H1 (cell line): ENCODE measurements at regions not wholly inside any gene's neighbourhood (a gene's known extent, or its start where the extent isn't known, plus 50 kb on each side); places are given as distances from the start of the nearest gene placed in this dataset.

Experiments
- CTCF ChIA-PET: fragments of 300-600 bp; sonication (Branson Sonifier 250); formaldehyde crosslinking; loops from one replicate; lab custom pipeline; 2021; ENCODE audit not compliant: partially characterized antibody; lab: Charles Lee
- POLR2A ChIA-PET: fragments of 300-600 bp; sonication (Branson Sonifier 250); formaldehyde crosslinking; loops from one replicate; lab custom pipeline; 2021; ENCODE audit warnings: inconsistent platforms; ENCODE audit not compliant: partially characterized antibody; lab: Charles Lee
- DNase-seq, 2 experiments: peaks; one replicate each; pipeline versions ENCODE4 v3.0.0 to v3.0.0-alpha.2; 2010 to 2022; ENCODE audit warnings: low spot score in 2 of 2, low read depth in 1 of 2, mixed read lengths in 1 of 2
- FAIRE-seq: peaks from 2 replicates; lab custom pipeline; 2011; peaks lifted over from hg19 to GRCh38; lab: Jason Lieb, UNC
- H2AFZ ChIP-seq: 2 replicates; pipeline ENCODE4 v1.8.1; 2012; ENCODE audit warnings: low read length, inconsistent platforms
- H2AK5ac ChIP-seq: 2 replicates; pipeline ENCODE4 v1.6.1; 2013; ENCODE audit warnings: low read depth, low read length
- H2BK120ac ChIP-seq: replicated peaks from 2 replicates; pipeline ENCODE3; 2013; ENCODE audit warnings: low read depth, low read length, inconsistent platforms
- H2BK12ac ChIP-seq: 2 replicates; pipeline ENCODE4 v1.6.1; 2013; ENCODE audit warnings: low read depth, low read length
- H2BK15ac ChIP-seq: 2 replicates; pipeline ENCODE4 v1.6.1; 2013; ENCODE audit warnings: low read length
- H2BK20ac ChIP-seq: 2 replicates; pipeline ENCODE4 v1.6.1; 2013; ENCODE audit warnings: low read length
- H2BK5ac ChIP-seq: 2 replicates; pipeline ENCODE4 v1.6.1; 2013; ENCODE audit warnings: low read depth, low read length
- H3K14ac ChIP-seq: 2 replicates; pipeline ENCODE4 v1.6.1; 2013; ENCODE audit warnings: inconsistent platforms; ENCODE audit not compliant: insufficient read length
- H3K18ac ChIP-seq: 2 replicates; pipeline ENCODE4 v1.6.1; 2013; ENCODE audit warnings: low read length; ENCODE audit errors: extremely low read depth
- H3K23ac ChIP-seq: 2 replicates; pipeline ENCODE4 v1.6.1; 2013; ENCODE audit warnings: inconsistent platforms; ENCODE audit not compliant: insufficient read length
- H3K23me2 ChIP-seq: 2 replicates; pipeline ENCODE4 v1.6.1; 2013; ENCODE audit warnings: low read depth, low read length
- H3K27ac ChIP-seq: 2 replicates; pipeline ENCODE4 v1.6.1; 2011; ENCODE audit warnings: low read depth, low read length, inconsistent platforms
- H3K27me3 ChIP-seq, 4 experiments: replicated peaks in 1 of 4; 1 replicate in 1 of 4; 2 replicates in 3 of 4; pipeline versions ENCODE4 v1.6.1 to v1.8.1; 2011 to 2013; ENCODE audit warnings: low read length in 3 of 4, mild to moderate bottlenecking in 3 of 4, inconsistent platforms in 2 of 4, mixed read lengths in 2 of 4, moderate library complexity in 1 of 4; ENCODE audit not compliant: control insufficient read depth in 3 of 4, insufficient read depth in 3 of 4; ENCODE audit errors: extremely low read depth in 1 of 4
- H3K36me3 ChIP-seq, 4 experiments: 2 replicates each; pipeline versions ENCODE4 v1.6.1 to v1.8.1; 2011 to 2013; ENCODE audit warnings: mild to moderate bottlenecking in 4 of 4, low read length in 3 of 4, moderate library complexity in 2 of 4, control low read depth in 1 of 4, inconsistent platforms in 1 of 4; ENCODE audit not compliant: insufficient read depth in 4 of 4, control insufficient read depth in 2 of 4
- H3K4ac ChIP-seq: replicated peaks from 2 replicates; pipeline ENCODE3; 2013; ENCODE audit warnings: low read length, low read depth, mixed read lengths, inconsistent platforms; ENCODE audit not compliant: insufficient read length
- H3K4me1 ChIP-seq, 4 experiments: replicated peaks in 1 of 4; 1 replicate in 1 of 4; 2 replicates in 3 of 4; pipeline versions ENCODE4 v1.6.1 to v1.8.1; 2011 to 2013; ENCODE audit warnings: low read length in 3 of 4, inconsistent platforms in 2 of 4, mixed read lengths in 1 of 4; ENCODE audit not compliant: insufficient read depth in 4 of 4, control insufficient read depth in 3 of 4
- H3K4me2 ChIP-seq, 2 experiments: 2 replicates each; pipeline versions ENCODE4 v1.6.1 to v1.8.1; 2011 to 2013; ENCODE audit warnings: low read depth in 2 of 2, low read length in 2 of 2, control low read depth in 1 of 2, inconsistent platforms in 1 of 2, mild to moderate bottlenecking in 1 of 2; ENCODE audit not compliant: insufficient read depth in 1 of 2
- H3K4me3 ChIP-seq, 4 experiments: fragments of 200-600, 300-600 bp in 1 of 4; sonication (generic), shearing (Covaris generic), sonication (Bioruptor Twin) in 1 of 4; 2 replicates each; pipeline versions ENCODE4 v1.5.1 to v1.8.1; 2011 to 2016; ENCODE audit warnings: low read length in 4 of 4, low read depth in 3 of 4, control low read depth in 2 of 4, inconsistent platforms in 2 of 4, mild to moderate bottlenecking in 2 of 4, mixed read lengths in 1 of 4, moderate library complexity in 1 of 4; ENCODE audit not compliant: insufficient read depth in 2 of 4; ENCODE audit errors: extremely low read depth in 1 of 4
- H3K56ac ChIP-seq: replicated peaks from 2 replicates; pipeline ENCODE3; 2013; ENCODE audit warnings: low read depth, mild to moderate bottlenecking, mixed read lengths, low read length, inconsistent platforms; ENCODE audit not compliant: insufficient read length
- H3K79me1 ChIP-seq: 2 replicates; pipeline ENCODE4 v1.6.1; 2013; ENCODE audit warnings: low read depth, low read length, control low read depth
- H3K79me2 ChIP-seq, 2 experiments: 2 replicates each; pipeline versions ENCODE4 v1.6.1 to v1.8.1; 2012 to 2013; ENCODE audit warnings: low read length in 2 of 2, mild to moderate bottlenecking in 2 of 2, inconsistent platforms in 1 of 2; ENCODE audit not compliant: insufficient read depth in 2 of 2, control insufficient read depth in 1 of 2
- H3K9ac ChIP-seq, 4 experiments: replicated peaks in 1 of 4; 1 replicate in 1 of 4; 2 replicates in 3 of 4; pipeline versions ENCODE4 v1.6.1 to v1.8.1; 2011 to 2013; ENCODE audit warnings: low read depth in 3 of 4, low read length in 3 of 4, control low read depth in 2 of 4, mild to moderate bottlenecking in 2 of 4, moderate library complexity in 2 of 4, inconsistent platforms in 1 of 4; ENCODE audit errors: extremely low read depth in 1 of 4
- H3K9me3 ChIP-seq, 2 experiments: 2 replicates each; pipeline versions ENCODE4 v1.6.1 to v1.8.1; 2012 to 2013; ENCODE audit warnings: mild to moderate bottlenecking in 2 of 2, moderate library complexity in 2 of 2, control low read depth in 1 of 2, inconsistent platforms in 1 of 2, low read depth in 1 of 2, low read length in 1 of 2, mixed read lengths in 1 of 2; ENCODE audit not compliant: insufficient read depth in 2 of 2
- H4K20me1 ChIP-seq, 2 experiments: replicated peaks in 1 of 2; 2 replicates each; pipeline versions ENCODE3 to v1.8.1; 2011 to 2013; ENCODE audit warnings: inconsistent platforms in 2 of 2, low read length in 2 of 2, mild to moderate bottlenecking in 1 of 2; ENCODE audit not compliant: insufficient read depth in 2 of 2, control insufficient read depth in 1 of 2
- H4K5ac ChIP-seq: 2 replicates; pipeline ENCODE4 v1.6.1; 2013; ENCODE audit warnings: low read length, low read depth, mixed read lengths, inconsistent platforms; ENCODE audit not compliant: insufficient read length
- H4K8ac ChIP-seq: 2 replicates; pipeline ENCODE4 v1.8.0; 2013; ENCODE audit warnings: mild to moderate bottlenecking, moderate library complexity, low read length, inconsistent platforms; ENCODE audit not compliant: insufficient read depth; ENCODE audit errors: extremely low read depth
- H4K91ac ChIP-seq: replicated peaks from 2 replicates; pipeline ENCODE3; 2013; ENCODE audit warnings: low read length, mixed read lengths, inconsistent platforms; ENCODE audit not compliant: insufficient read length
- CTBP2 ChIP-seq: IDR thresholded peaks from 2 replicates; pipeline ENCODE4 v1.7.0; 2011; ENCODE audit warnings: borderline replicate concordance, mild to moderate bottlenecking, moderate library complexity, mixed read lengths, low read length; ENCODE audit not compliant: insufficient read depth, insufficient read length
- EP300 ChIP-seq, 2 experiments: IDR thresholded peaks; 1 replicate in 1 of 2; 2 replicates in 1 of 2; pipeline ENCODE4 v1.6.1; 2011 to 2012; ENCODE audit warnings: low read depth in 2 of 2, low read length in 2 of 2, mild to moderate bottlenecking in 2 of 2, borderline replicate concordance in 1 of 2, inconsistent platforms in 1 of 2, moderate library complexity in 1 of 2
- JUND ChIP-seq: IDR thresholded peaks from 2 replicates; pipeline ENCODE4 v1.6.1; 2011; ENCODE audit warnings: mild to moderate bottlenecking, improper control_type of control experiment, low read length
- TAF7 ChIP-seq: optimal IDR thresholded peaks from 2 replicates; pipeline ENCODE3; 2011; ENCODE audit warnings: low read depth, mild to moderate bottlenecking, inconsistent platforms, low read length, moderate library complexity, borderline replicate concordance
- WGBS, 2 experiments: shearing (Covaris generic) in 1 of 2; methylation state at CpG; one replicate each; pipeline versions ENCODE4 v1.1.6 to v1.1.7; 2013 to 2015; ENCODE audit warnings: low lambda C conversion rate in 2 of 2, mixed read lengths in 2 of 2, inconsistent platforms in 1 of 2, low coverage in 1 of 2, missing lambda C conversion rate in 1 of 2; ENCODE audit not compliant: insufficient replicate concordance in 2 of 2, insufficient coverage in 1 of 2, insufficient read length in 1 of 2; ENCODE audit errors: extremely low coverage in 1 of 2, missing lambda C conversion rate in 1 of 2; 5-methylcytosine and 5-hydroxymethylcytosine counted together
- TF ChIP-seq, protein P1 (sequence below): IDR thresholded peaks from 2 replicates; pipeline ENCODE4 v1.6.1; 2011; ENCODE audit warnings: low read length, improper control_type of control experiment
- TF ChIP-seq, protein P2 (sequence below): IDR thresholded peaks from 2 replicates; pipeline ENCODE4 v1.6.1; 2011; ENCODE audit warnings: low read depth, mild to moderate bottlenecking, low read length; ENCODE audit not compliant: insufficient read depth

DNA sequence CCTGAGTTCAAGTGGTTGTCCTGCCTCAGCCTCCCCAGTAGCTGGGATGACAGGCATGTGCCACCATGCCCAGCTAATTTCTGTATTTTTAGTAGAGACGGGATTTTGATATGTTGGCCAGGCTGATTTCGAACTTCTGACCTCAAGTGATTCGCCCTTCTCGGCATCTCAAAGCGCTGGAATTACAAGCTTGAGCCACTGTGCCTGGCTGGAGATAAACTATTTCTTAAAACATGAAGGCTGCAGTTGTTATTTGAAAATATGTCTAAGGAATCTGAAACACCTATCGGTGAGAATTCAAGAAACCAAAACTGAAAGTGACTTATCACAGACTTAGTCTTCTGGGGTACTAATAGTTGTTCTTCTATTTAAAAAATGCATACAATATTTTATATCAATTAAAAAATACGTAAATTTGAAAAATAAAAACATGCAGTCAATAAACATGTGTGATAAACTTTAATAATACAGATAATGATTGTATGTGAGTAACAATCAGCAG, 176.9 kb upstream of the PRSS58 start:
- Histone ChIP-seq H3K4ac (no peak overlapping the region), H4K8ac (no peak overlapping the region), H2BK15ac (no peak overlapping the region), H3K56ac (no peak overlapping the region), H3K9me3 (no peaks in the 10 kb centered on the region), H2BK5ac (no peak overlapping the region), H2BK20ac (no peak overlapping the region), H3K4me2 (no peak overlapping the region), H3K9ac (no peak overlapping the region), H2BK12ac (no peak overlapping the region), H4K20me1 (no peaks in the 10 kb centered on the region), H4K5ac (no peak overlapping the region), H3K4me1 (no peaks in the 10 kb centered on the region), H4K91ac (no peak overlapping the region), H3K18ac (no peak overlapping the region), H2AK5ac (no peak overlapping the region), H2AFZ (no peak overlapping the region), H3K27ac (no peak overlapping the region), H3K27me3 (no peaks in the 10 kb centered on the region), H3K14ac (no peak overlapping the region), H3K4me3 (no peak overlapping the region), H3K79me2 (no peaks in the 10 kb centered on the region), H3K79me1 (no peaks in the 10 kb centered on the region), H3K36me3 (no peaks in the 10 kb centered on the region), H3K23me2 (no peaks in the 10 kb centered on the region), H2BK120ac (no peak overlapping the region), H3K23ac (no peak overlapping the region)
- WGBS, 2 experiments: 89% methylated on average over 7 of the region's 7 CpGs; no CpG with 5 or more reads in 1 of the 2 experiments
- ChIA-PET POLR2A (no interaction called here), CTCF (interaction anchor here (0.7 to 14.6 kb wide), 13 partner anchors 10 to 376 kb away, joined by 3 to 247 read pairs (median 6); no protein-coding TSS in a partner anchor)
- no peak for FAIRE-seq
- no peak for DNase-seq
- no peak for TF ChIP-seq CTBP2
- TF ChIP-seq TAF7: no peak
- no peak for TF ChIP-seq JUND
- TF ChIP-seq, protein P1, sequence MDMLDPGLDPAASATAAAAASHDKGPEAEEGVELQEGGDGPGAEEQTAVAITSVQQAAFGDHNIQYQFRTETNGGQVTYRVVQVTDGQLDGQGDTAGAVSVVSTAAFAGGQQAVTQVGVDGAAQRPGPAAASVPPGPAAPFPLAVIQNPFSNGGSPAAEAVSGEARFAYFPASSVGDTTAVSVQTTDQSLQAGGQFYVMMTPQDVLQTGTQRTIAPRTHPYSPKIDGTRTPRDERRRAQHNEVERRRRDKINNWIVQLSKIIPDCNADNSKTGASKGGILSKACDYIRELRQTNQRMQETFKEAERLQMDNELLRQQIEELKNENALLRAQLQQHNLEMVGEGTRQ: no peak
- TF ChIP-seq EP300 (IDR thresholded peaks at IDR 0.05; ENCODE audit: borderline replicate concordance in 1 of 2, low read depth in 2 of 2, low read length in 2 of 2): no peak
- TF ChIP-seq, protein P2, sequence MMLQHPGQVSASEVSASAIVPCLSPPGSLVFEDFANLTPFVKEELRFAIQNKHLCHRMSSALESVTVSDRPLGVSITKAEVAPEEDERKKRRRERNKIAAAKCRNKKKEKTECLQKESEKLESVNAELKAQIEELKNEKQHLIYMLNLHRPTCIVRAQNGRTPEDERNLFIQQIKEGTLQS: no peak
